Heart left ventricle (tissue), 16 donors: ENCODE measurements at regions not wholly inside any gene's neighbourhood (a gene's known extent, or its start where the extent isn't known, plus 50 kb on each side); places are given as distances from the start of the nearest gene placed in this dataset.

Source experiments
- ATAC-seq, 4 donors: fragments of 200-7000 bp; cut with Tn5 transposase; one replicate each; pipeline ENCODE4 v1.9.1; 2020 to 2022; ENCODE audit warnings: moderate library complexity in 4 of 4, mild to moderate bottlenecking in 3 of 4, moderate number of reproducible peaks in 1 of 4
- DNase-seq, 5 donors: peaks; one replicate each; pipeline ENCODE4 v3.0.0-alpha.2; 2020
- H3K27ac ChIP-seq, 12 donors: fragments of 200-600 bp; sonication (generic) in 4 of 12; one replicate each; pipeline versions ENCODE4 v1.5.0 to v1.8.0; 2016 to 2022; ENCODE audit warnings: mild to moderate bottlenecking in 2 of 12
- H3K27me3 ChIP-seq, 9 donors: fragments of 200-600 bp; sonication (generic) in 2 of 9; one replicate each; pipeline versions ENCODE4 v1.5.1 to v1.8.0; 2016 to 2022; ENCODE audit warnings: mild to moderate bottlenecking in 3 of 9
- H3K36me3 ChIP-seq, 9 donors: fragments of 200-600 bp; sonication (generic) in 2 of 9; one replicate each; pipeline versions ENCODE4 v1.5.0 to v1.8.0; 2018 to 2022; ENCODE audit warnings: mild to moderate bottlenecking in 2 of 9
- H3K4me1 ChIP-seq, 12 donors: fragments of 200-600 bp; sonication (generic) in 4 of 12; one replicate each; pipeline versions ENCODE4 v1.5.0 to v1.8.0; 2016 to 2022; ENCODE audit warnings: mild to moderate bottlenecking in 3 of 12
- H3K4me3 ChIP-seq, 12 donors: fragments of 200-600 bp; sonication (generic) in 4 of 12; one replicate each; pipeline versions ENCODE4 v1.5.0 to v1.8.0; 2017 to 2022; ENCODE audit warnings: mild to moderate bottlenecking in 9 of 12, moderate library complexity in 4 of 12
- H3K9me3 ChIP-seq, 12 donors: fragments of 200-600 bp; sonication (generic) in 4 of 12; one replicate each; pipeline versions ENCODE4 v1.5.0 to v1.8.0; 2016 to 2022; ENCODE audit warnings: mild to moderate bottlenecking in 1 of 12
- CTCF ChIP-seq, 12 donors: fragments of 200-600 bp; sonication (generic) in 4 of 12; IDR thresholded peaks; one replicate each; pipeline versions ENCODE4 v1.5.0 to v1.8.0; 2018 to 2022; ENCODE audit warnings: antibody characterized with exemption in 12 of 12, mild to moderate bottlenecking in 5 of 12
- POLR2A ChIP-seq, 2 donors: fragments of 450-650 bp; IDR thresholded peaks; one replicate each; pipeline ENCODE4 v1.6.1; 2017; ENCODE audit warnings: antibody characterized with exemption in 2 of 2, mild to moderate bottlenecking in 2 of 2, moderate library complexity in 2 of 2
- WGBS, 4 donors: extraction: QIAGEN DNeasy Blood & Tissue Kit in 2 of 4; methylation state at CpG; one replicate each; pipeline versions ENCODE4 v1.1.5 to v1.1.7; 2013 to 2018; 5-methylcytosine and 5-hydroxymethylcytosine counted together
- intact Hi-C, 10 donors: fragments of 100-400 bp; cut with DNase I; formaldehyde crosslinking; loops; one replicate each; pipeline versions ENCODE4 v1.11.1 to v1.14.2; 2022
- donor health status: ischemic (EF 13 %, LVEDD 7.1; RV severe dilation, severe dysfunction).
- donor health status: healthy with polysubstance abuse.
- donor health status: DM: no; HTN: yes; CAD: no.
- donor health status: DM: no; HTN: no; CAD: no.
- donor health status: ischemic (EF 25% LVEDD 6.9; RV normal size, moderate dysfunction).
- donor health status: ischemic (EF 25% LVEDD 5.7; RV mildly dilated, moderate dysfunction).
- donor health status: healthy.
- donor health status: DM: yes; HTN: yes; CAD: no.
- donor health status: ischemic (EF 35%, LVEDD 5.7; RV mildly dilated, moderate dysfunction).
- donor health status: nonischemic (EF 11% LVEDD 7.7; RV severe dilation, severe dysfunction).
- donor health status: DM: yes; HTN: yes; CAD: no.
- donor health status: PGD.
- donor health status: ischemic (EF 29% LVEDD 5.4; RV normal size, mild dysfunction).
- donor health status: nonischemic (EF 23%, LVEDD 6.1; RV moderate dilation, normal function).

GRCh38 chr9:99401680-99402504 lies 179.8 kb downstream of the SEC61B start:
- Histone ChIP-seq H3K27me3 (no peaks in the 10 kb centered on the region), H3K4me3 (no peak overlapping the region), H3K4me1 (peaks cover 0 to 11% (median 0%) of the 10 kb centered on the region in 12 donors), H3K36me3 (no peaks in the 10 kb centered on the region), H3K9me3 (no peaks in the 10 kb centered on the region), H3K27ac (no peak overlapping the region)
- TF ChIP-seq CTCF (IDR thresholded peaks at IDR 0.05) (no peak), POLR2A (IDR thresholded peaks at IDR 0.05) (no peak)
- 79 to 91% (median 89%) methylated on average over 3 of the region's 3 CpGs for WGBS, 4 donors
- no peak for DNase-seq
- ATAC-seq, result no peak
- intact Hi-C loops, result no loop called here

GRCh38 chr9:99403371-99403770 lies 181.3 kb downstream of the SEC61B start:
- intact Hi-C loops, result no loop called here
- DNase-seq, result no peak
- WGBS, 4 donors, result 36 to 62% (median 57%) methylated on average over 1 of the region's 1 CpG
- Histone ChIP-seq H3K4me1 (peaks cover 0 to 16% (median 1%) of the 10 kb centered on the region in 12 donors), H3K27ac (no peak overlapping the region), H3K36me3 (no peaks in the 10 kb centered on the region), H3K27me3 (no peaks in the 10 kb centered on the region), H3K9me3 (no peaks in the 10 kb centered on the region), H3K4me3 (no peak overlapping the region)
- TF ChIP-seq POLR2A (IDR thresholded peaks at IDR 0.05), result no peak
- TF ChIP-seq CTCF (IDR thresholded peaks at IDR 0.05), result no peak
- no peak for ATAC-seq

GRCh38 chr9:99405359-99405758 lies 183.3 kb downstream of the SEC61B start:
- no peaks in the 10 kb centered on the region for H3K9me3 ChIP-seq
- ATAC-seq (no peak), DNase-seq (no peak)
- peaks cover 0 to 8% (median 0%) of the 10 kb centered on the region in 12 donors for H3K4me1 ChIP-seq
- no peaks in the 10 kb centered on the region for H3K27me3 ChIP-seq
- no peak overlapping the region for H3K4me3 ChIP-seq
- no peak for TF ChIP-seq POLR2A (IDR thresholded peaks at IDR 0.05)
- TF ChIP-seq CTCF (IDR thresholded peaks at IDR 0.05), result no peak
- no peak overlapping the region for H3K27ac ChIP-seq
- no peaks in the 10 kb centered on the region for H3K36me3 ChIP-seq
- intact Hi-C loops, result no loop called here
- 61 to 78% (median 75%) methylated on average over 2 of the region's 2 CpGs for WGBS, 4 donors

GRCh38 chr9:99406939-99407338 lies 184.9 kb downstream of the SEC61B start:
- peak in 2 of 4 donors; percentile 79 to 86 for ATAC-seq
- TF ChIP-seq POLR2A (IDR thresholded peaks at IDR 0.05), result no peak
- no peak for TF ChIP-seq CTCF (IDR thresholded peaks at IDR 0.05)
- Histone ChIP-seq H3K36me3 (no peaks in the 10 kb centered on the region), H3K27me3 (no peaks in the 10 kb centered on the region), H3K9me3 (peaks cover 0 to 6% (median 0%) of the 10 kb centered on the region in 12 donors), H3K4me1 (peaks cover 0 to 8% (median 0%) of the 10 kb centered on the region in 12 donors), H3K27ac (no peak overlapping the region), H3K4me3 (no peak overlapping the region)
- intact Hi-C loops, result no loop called here
- WGBS, 4 donors, result 29 to 66% (median 53%) methylated on average over 4 of the region's 4 CpGs
- DNase-seq, result peak in 3 of 5 donors; percentile 20 to 33 (median 31)
